HEK293 (cell line): ENCODE measurements at regions not wholly inside any gene's neighbourhood (a gene's known extent, or its start where the extent isn't known, plus 50 kb on each side); places are given as distances from the start of the nearest gene placed in this dataset.

Source experiments
- ZNF23 ChIP-seq: fragments of 450-650 bp; formaldehyde crosslinking; IDR thresholded peaks from 2 replicates; pipeline ENCODE4 v1.5.1; 2016; ENCODE audit warnings: missing biosample characterization, missing genetic modification characterization, borderline replicate concordance
- ZNF404 ChIP-seq: fragments of 450-650 bp; formaldehyde crosslinking; IDR thresholded peaks from 2 replicates; pipeline ENCODE4 v1.5.1; 2017; ENCODE audit warnings: missing biosample characterization, missing genetic modification characterization
- TF ChIP-seq, protein P1 (sequence below): fragments of 450-650 bp; formaldehyde crosslinking; IDR thresholded peaks from 2 replicates; pipeline ENCODE4 v1.5.1; 2016; ENCODE audit warnings: missing biosample characterization, missing genetic modification characterization

GRCh38 chr6:74066168-74066871, 370.3 kb downstream of the CD109 start:
- TF ChIP-seq, protein P1, sequence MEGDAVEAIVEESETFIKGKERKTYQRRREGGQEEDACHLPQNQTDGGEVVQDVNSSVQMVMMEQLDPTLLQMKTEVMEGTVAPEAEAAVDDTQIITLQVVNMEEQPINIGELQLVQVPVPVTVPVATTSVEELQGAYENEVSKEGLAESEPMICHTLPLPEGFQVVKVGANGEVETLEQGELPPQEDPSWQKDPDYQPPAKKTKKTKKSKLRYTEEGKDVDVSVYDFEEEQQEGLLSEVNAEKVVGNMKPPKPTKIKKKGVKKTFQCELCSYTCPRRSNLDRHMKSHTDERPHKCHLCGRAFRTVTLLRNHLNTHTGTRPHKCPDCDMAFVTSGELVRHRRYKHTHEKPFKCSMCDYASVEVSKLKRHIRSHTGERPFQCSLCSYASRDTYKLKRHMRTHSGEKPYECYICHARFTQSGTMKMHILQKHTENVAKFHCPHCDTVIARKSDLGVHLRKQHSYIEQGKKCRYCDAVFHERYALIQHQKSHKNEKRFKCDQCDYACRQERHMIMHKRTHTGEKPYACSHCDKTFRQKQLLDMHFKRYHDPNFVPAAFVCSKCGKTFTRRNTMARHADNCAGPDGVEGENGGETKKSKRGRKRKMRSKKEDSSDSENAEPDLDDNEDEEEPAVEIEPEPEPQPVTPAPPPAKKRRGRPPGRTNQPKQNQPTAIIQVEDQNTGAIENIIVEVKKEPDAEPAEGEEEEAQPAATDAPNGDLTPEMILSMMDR (tag by site-specific recombination) = no peak
- no peak for TF ChIP-seq ZNF404 (tag by site-specific recombination)
- no peak for TF ChIP-seq ZNF23 (tag by site-specific recombination)
